ENCODE measurements at regions not wholly inside any gene's neighbourhood (a gene's known extent, or its start where the extent isn't known, plus 50 kb on each side); places are given as distances from the start of the nearest gene placed in this dataset.

GRCh38 chr11:105553025-105553424, 56.8 kb upstream of the GRIA4 start:
- DNase-seq: no peak
- no peaks in the 10 kb centered on the region for H3K79me2 ChIP-seq (ENCODE audit: control insufficient read depth, insufficient read depth, low read length)
- H3K27ac ChIP-seq (ENCODE audit: low read length in 2 of 2): no peak overlapping the region
- no peaks in the 10 kb centered on the region for H4K20me1 ChIP-seq (ENCODE audit: control insufficient read depth, insufficient read depth, low read length, poor library complexity, severe bottlenecking)
- ChIA-PET POLR2A (no interaction called here), CTCF (no interaction called here)
- WGBS (ENCODE audit: insufficient coverage): 63% methylated on average over 2 of the region's 4 CpGs
- H2AFZ ChIP-seq (ENCODE audit: insufficient read depth, low read depth, low read length, poor library complexity, severe bottlenecking): no peak overlapping the region
- no peak overlapping the region for H3K27ac Mint-ChIP-seq
- no peak overlapping the region for H3K4me3 ChIP-seq (ENCODE audit: control extremely low read depth in 1 of 5, extremely low read depth in 1 of 5, insufficient read depth in 1 of 5, low read depth in 2 of 5, low read length in 4 of 5)
- no peaks in the 10 kb centered on the region for H3K27me3 Mint-ChIP-seq
- no peaks in the 10 kb centered on the region for H3K36me3 ChIP-seq (replicated peaks in 1 of 2; ENCODE audit: control extremely low read depth in 1 of 2, control insufficient read depth in 1 of 2, extremely low read depth in 1 of 2, insufficient read depth in 2 of 2, low read length in 1 of 2)
- H3K27me3 ChIP-seq (replicated peaks in 1 of 4; ENCODE audit: control extremely low read depth in 1 of 4, control insufficient read depth in 3 of 4, insufficient read depth in 4 of 4, low read length in 3 of 4): no peaks in the 10 kb centered on the region
- no peaks in the 10 kb centered on the region for H3K9me3 ChIP-seq (ENCODE audit: control extremely low read depth in 1 of 3, control insufficient read depth in 2 of 3, insufficient read depth in 1 of 3, low read length in 2 of 3)
- no peak for ATAC-seq (ENCODE audit: low read depth)
- intact Hi-C loops (cut with micrococcal nuclease): no loop called here
- no peak overlapping the region for H3K4me2 ChIP-seq (replicated peaks; ENCODE audit: low read depth, low read length, poor library complexity, severe bottlenecking)
- no peak overlapping the region for H3K9ac ChIP-seq (ENCODE audit: low read length)
- TF ChIP-seq EZH2 (IDR thresholded peaks at IDR 0.05; ENCODE audit: borderline replicate concordance, insufficient read depth, low read depth, low read length, poor library complexity, severe bottlenecking) (no peak), CTCF (IDR thresholded peaks at IDR 0.05) (no peak)
- no peaks in the 10 kb centered on the region for H3K9me3 Mint-ChIP-seq (ENCODE audit: insufficient read depth)
- no peaks in the 10 kb centered on the region for H3K4me1 ChIP-seq (ENCODE audit: control insufficient read depth in 2 of 2, insufficient read depth in 2 of 2, low read length in 2 of 2)
- H3K4me3 Mint-ChIP-seq: no peak overlapping the region
- no peaks in the 10 kb centered on the region for H3K4me1 Mint-ChIP-seq

- Mint-ChIP-seq H3K27me3 (no peaks in the 10 kb centered on the region), H3K27ac (no peak overlapping the region), H3K9me3 (ENCODE audit: insufficient read depth) (no peaks in the 10 kb centered on the region), H3K4me3 (no peak overlapping the region), H3K4me1 (no peaks in the 10 kb centered on the region)
- ChIA-PET POLR2A (no interaction called here), CTCF (no interaction called here)
- Histone ChIP-seq H3K4me3 (ENCODE audit: control extremely low read depth in 1 of 5, extremely low read depth in 1 of 5, insufficient read depth in 1 of 5, low read depth in 2 of 5, low read length in 4 of 5) (no peak overlapping the region), H3K27me3 (replicated peaks in 1 of 4; ENCODE audit: control extremely low read depth in 1 of 4, control insufficient read depth in 3 of 4, insufficient read depth in 4 of 4, low read length in 3 of 4) (no peaks in the 10 kb centered on the region), H4K20me1 (ENCODE audit: control insufficient read depth, insufficient read depth, low read length, poor library complexity, severe bottlenecking) (no peaks in the 10 kb centered on the region), H3K4me2 (replicated peaks; ENCODE audit: low read depth, low read length, poor library complexity, severe bottlenecking) (no peak overlapping the region), H3K9ac (ENCODE audit: low read length) (no peak overlapping the region), H3K4me1 (ENCODE audit: control insufficient read depth in 2 of 2, insufficient read depth in 2 of 2, low read length in 2 of 2) (no peaks in the 10 kb centered on the region), H3K27ac (ENCODE audit: low read length in 2 of 2) (no peak overlapping the region), H3K36me3 (replicated peaks in 1 of 2; ENCODE audit: control extremely low read depth in 1 of 2, control insufficient read depth in 1 of 2, extremely low read depth in 1 of 2, insufficient read depth in 2 of 2, low read length in 1 of 2) (no peaks in the 10 kb centered on the region), H2AFZ (ENCODE audit: insufficient read depth, low read depth, low read length, poor library complexity, severe bottlenecking) (no peak overlapping the region), H3K79me2 (ENCODE audit: control insufficient read depth, insufficient read depth, low read length) (no peaks in the 10 kb centered on the region), H3K9me3 (ENCODE audit: control extremely low read depth in 1 of 3, control insufficient read depth in 2 of 3, insufficient read depth in 1 of 3, low read length in 2 of 3) (no peaks in the 10 kb centered on the region)
- whole genome bisulfite sequencing (ENCODE audit: insufficient coverage): 67% methylated on average over 1 of the region's 3 CpGs
- TF ChIP-seq EZH2 (IDR thresholded peaks at IDR 0.05; ENCODE audit: borderline replicate concordance, insufficient read depth, low read depth, low read length, poor library complexity, severe bottlenecking) (no peak), CTCF (IDR thresholded peaks at IDR 0.05) (no peak)
- ATAC-seq (ENCODE audit: low read depth): no peak
- intact Hi-C loops (cut with micrococcal nuclease): no loop called here
- DNase-seq: no peak
These were observed 61.5 kb upstream of the GRIA4 start for GRCh38 chr11:105548359-105548758.

Measured in B cell (primary cell).